Cardiac septum (tissue), 1 donor: ENCODE measurements at regions not wholly inside any gene's neighbourhood (a gene's known extent, or its start where the extent isn't known, plus 50 kb on each side); places are given as distances from the start of the nearest gene placed in this dataset.

Source experiments
- DNase-seq: peaks from one replicate; pipeline ENCODE4 v3.0.0-alpha.2; 2020; ENCODE audit warnings: low spot score
- intact Hi-C: fragments of 100-400 bp; cut with DNase I; formaldehyde crosslinking; loops from one replicate; pipeline ENCODE4 v1.14.0; 2022
- donor health status: DM: no; HTN: no; CAD: no.

- intact Hi-C loops = no loop called here
- DNase-seq = no peak
These were observed 434.0 kb downstream of the NR2F2 start for GRCh38 chr15:96764501-96764900.

GRCh38 chr15:96764946-96765345, 434.4 kb downstream of the NR2F2 start:
- DNase-seq = no peak
- intact Hi-C loops = no loop called here

- intact Hi-C loops = no loop called here
- DNase-seq = no peak
These were observed 435.9 kb downstream of the NR2F2 start for GRCh38 chr15:96766366-96766765.

GRCh38 chr15:96767703-96768434, 437.4 kb downstream of the NR2F2 start:
- intact Hi-C loops = no loop called here
- DNase-seq = no peak

GRCh38 chr15:96768435-96768789, 437.9 kb downstream of the NR2F2 start:
- DNase-seq = no peak
- intact Hi-C loops = no loop called here

- DNase-seq = no peak
- intact Hi-C loops = no loop called here
These were observed 440.5 kb downstream of the NR2F2 start for GRCh38 chr15:96771035-96771434.

- no peak for DNase-seq
- intact Hi-C loops = no loop called here
These were observed 443.7 kb downstream of the NR2F2 start for GRCh38 chr15:96774216-96774615.

- intact Hi-C loops = no loop called here
- DNase-seq = no peak
These were observed 453.2 kb downstream of the NR2F2 start for GRCh38 chr15:96783746-96784145.

- no peak for DNase-seq
- intact Hi-C loops = no loop called here
These were observed 459.5 kb downstream of the NR2F2 start for GRCh38 chr15:96790004-96790403.

GRCh38 chr15:96792216-96792615, 461.7 kb downstream of the NR2F2 start:
- intact Hi-C loops = no loop called here
- no peak for DNase-seq

- DNase-seq = no peak
- intact Hi-C loops = no loop called here
These were observed 466.3 kb downstream of the NR2F2 start for GRCh38 chr15:96796841-96797240.

- intact Hi-C loops = no loop called here
- no peak for DNase-seq
These were observed 471.2 kb downstream of the NR2F2 start for GRCh38 chr15:96801576-96802150.

GRCh38 chr15:96802611-96803255, 472.2 kb downstream of the NR2F2 start:
- intact Hi-C loops = no loop called here

GRCh38 chr15:96804754-96805153, 474.3 kb downstream of the NR2F2 start:
- intact Hi-C loops = no loop called here
- no peak for DNase-seq

More at GRCh38 chr15:96802611-96803255, 472.2 kb downstream of the NR2F2 start:
- DNase-seq = no peak

- no peak for DNase-seq
- intact Hi-C loops = no loop called here
These were observed 476.9 kb downstream of the NR2F2 start for GRCh38 chr15:96807361-96807760.

GRCh38 chr15:96817900-96818299, 487.4 kb downstream of the NR2F2 start:
- no peak for DNase-seq
- intact Hi-C loops = no loop called here

- intact Hi-C loops = no loop called here
- no peak for DNase-seq
These were observed 488.4 kb downstream of the NR2F2 start for GRCh38 chr15:96818861-96819260.

- DNase-seq = no peak
- intact Hi-C loops = no loop called here
These were observed 497.5 kb downstream of the NR2F2 start for GRCh38 chr15:96827981-96828380.

GRCh38 chr15:96837241-96837970, 506.9 kb downstream of the NR2F2 start:
- DNase-seq = no peak
- intact Hi-C loops = no loop called here

- DNase-seq = no peak
- intact Hi-C loops = no loop called here
These were observed 507.6 kb downstream of the NR2F2 start for GRCh38 chr15:96838081-96838480.
